SK-N-SH (cell line): ENCODE measurements at regions not wholly inside any gene's neighbourhood (a gene's known extent, or its start where the extent isn't known, plus 50 kb on each side); places are given as distances from the start of the nearest gene placed in this dataset.

Experiments used
- CTCF ChIA-PET: fragments of 300-600, 350-600 bp; formaldehyde crosslinking; extraction: SDS; loops from one replicate; lab custom pipeline; 2021; lab: Yijun Ruan, JAX
- POLR2A ChIA-PET: fragments of 350-600 bp; sonication (Branson Sonifier 250); formaldehyde crosslinking; extraction: SDS; loops from one replicate; lab custom pipeline; 2020; ENCODE audit warnings: antibody characterized with exemption, inconsistent platforms; lab: Yijun Ruan, JAX
- DNase-seq: peaks from one replicate; pipeline ENCODE4 v3.0.0; 2012
- H2AFZ ChIP-seq: fragments of 200-600 bp; sonication (generic); 2 replicates; pipeline ENCODE4 v1.8.1; 2016; ENCODE audit warnings: antibody characterized with exemption, mild to moderate bottlenecking, low read depth
- H3F3A ChIP-seq: fragments of 200-600 bp; sonication (generic); replicated peaks from 2 replicates; pipeline ENCODE3; 2016; ENCODE audit warnings: antibody characterized with exemption, mild to moderate bottlenecking; ENCODE audit not compliant: insufficient read depth
- H3K27ac ChIP-seq, 2 experiments: fragments of 200-500 bp in 1 of 2; fragments of 200-600 bp in 1 of 2; sonication (Bioruptor generic) in 1 of 2; sonication (generic), shearing (Covaris generic) in 1 of 2; 2 replicates each; pipeline versions ENCODE4 v1.5.1 to v1.6.1; 2014 to 2016; ENCODE audit warnings: low read depth in 2 of 2, inconsistent platforms in 1 of 2, low read length in 1 of 2, mild to moderate bottlenecking in 1 of 2, mixed read lengths in 1 of 2
- H3K27me3 ChIP-seq: fragments of 200-600 bp; sonication (generic), shearing (Covaris generic); 2 replicates; pipeline ENCODE4 v1.6.1; 2016; ENCODE audit warnings: mixed run types; ENCODE audit not compliant: insufficient read depth
- H3K36me3 ChIP-seq, 2 experiments: fragments of 200-500 bp in 1 of 2; fragments of 200-600 bp in 1 of 2; sonication (Bioruptor generic) in 1 of 2; sonication (generic) in 1 of 2; replicated peaks in 1 of 2; 2 replicates each; pipeline versions ENCODE3 to v1.5.1; 2014 to 2016; ENCODE audit warnings: low read length in 1 of 2, mild to moderate bottlenecking in 1 of 2; ENCODE audit not compliant: insufficient read depth in 2 of 2, control insufficient read depth in 1 of 2
- H3K4me1 ChIP-seq, 2 experiments: fragments of 200-500 bp in 1 of 2; fragments of 200-600 bp in 1 of 2; sonication (Bioruptor generic) in 1 of 2; sonication (generic), shearing (Covaris generic) in 1 of 2; 2 replicates each; pipeline versions ENCODE4 v1.5.1 to v1.6.1; 2014 to 2016; ENCODE audit warnings: low read depth in 1 of 2, low read length in 1 of 2, mixed run types in 1 of 2; ENCODE audit not compliant: insufficient read depth in 2 of 2, control insufficient read depth in 1 of 2
- H3K4me2 ChIP-seq: fragments of 200-600 bp; sonication (generic), shearing (Covaris generic); 2 replicates; pipeline ENCODE4 v1.6.1; 2017; ENCODE audit warnings: mixed run types
- H3K4me3 ChIP-seq, 2 experiments: fragments of 200-500 bp in 1 of 2; fragments of 200-600 bp in 1 of 2; sonication (Bioruptor generic) in 1 of 2; sonication (generic), shearing (Covaris generic) in 1 of 2; 2 replicates each; pipeline versions ENCODE4 v1.5.1 to v1.8.1; 2014 to 2016; ENCODE audit warnings: low read depth in 2 of 2, inconsistent platforms in 1 of 2, low read length in 1 of 2, mild to moderate bottlenecking in 1 of 2, mixed read lengths in 1 of 2, moderate library complexity in 1 of 2
- H3K79me2 ChIP-seq: fragments of 200-600 bp; sonication (generic); 2 replicates; pipeline ENCODE4 v1.8.1; 2017; ENCODE audit warnings: mild to moderate bottlenecking; ENCODE audit not compliant: insufficient read depth
- H3K9ac ChIP-seq: fragments of 200-600 bp; sonication (generic); 2 replicates; pipeline ENCODE4 v1.6.1; 2017; ENCODE audit warnings: mixed run types
- H3K9me2 ChIP-seq: fragments of 200-600 bp; sonication (generic); 2 replicates; pipeline ENCODE4 v1.6.1; 2017; ENCODE audit warnings: mixed run types
- H3K9me3 ChIP-seq: fragments of 200-600 bp; sonication (generic); 2 replicates; pipeline ENCODE4 v1.6.1; 2017; ENCODE audit warnings: mixed run types, mild to moderate bottlenecking, moderate library complexity
- H4K20me1 ChIP-seq: fragments of 200-600 bp; sonication (generic); 2 replicates; pipeline ENCODE4 v1.6.1; 2017; ENCODE audit warnings: mild to moderate bottlenecking, mixed run types; ENCODE audit not compliant: insufficient read depth
- EZH2phosphoT487 ChIP-seq: fragments of 200-600 bp; sonication (generic); IDR thresholded peaks from 2 replicates; pipeline ENCODE4 v1.6.1; 2017; ENCODE audit warnings: low read depth, mixed run types, mild to moderate bottlenecking, antibody characterized with exemption, moderate library complexity, borderline replicate concordance
- FOSL2 ChIP-seq: IDR thresholded peaks from 2 replicates; pipeline ENCODE4 v1.4.0; 2012; ENCODE audit warnings: low read depth, mild to moderate bottlenecking, moderate library complexity, borderline replicate concordance
- GABPA ChIP-seq: IDR thresholded peaks from 2 replicates; pipeline ENCODE4 v1.4.0; 2012; ENCODE audit warnings: low read depth, mild to moderate bottlenecking
- GATA2 ChIP-seq: sonication (generic); formaldehyde crosslinking; IDR thresholded peaks from 2 replicates; pipeline ENCODE4 v1.5.0; 2020; ENCODE audit warnings: mild to moderate bottlenecking, missing genetic modification reagents
- MEF2A ChIP-seq: IDR thresholded peaks from 2 replicates; pipeline ENCODE4 v1.4.0; 2012; ENCODE audit warnings: low read depth, borderline replicate concordance
- MXI1 ChIP-seq: IDR thresholded peaks from 2 replicates; pipeline ENCODE4 v1.6.1; 2012; ENCODE audit warnings: mild to moderate bottlenecking, low read depth, low read length, improper control_type of control experiment
- NFIC ChIP-seq: IDR thresholded peaks from 2 replicates; pipeline ENCODE4 v1.4.0; 2012; ENCODE audit warnings: borderline replicate concordance
- NRF1 ChIP-seq: IDR thresholded peaks from 2 replicates; pipeline ENCODE4 v1.6.1; 2012; ENCODE audit warnings: low read depth, mild to moderate bottlenecking, low read length
- POLR2AphosphoS5 ChIP-seq: IDR thresholded peaks from 2 replicates; pipeline ENCODE4 v1.6.1; 2012; ENCODE audit warnings: low read depth, low read length
- SMC3 ChIP-seq: IDR thresholded peaks from 2 replicates; pipeline ENCODE4 v1.6.1; 2012; ENCODE audit warnings: low read depth, low read length, improper control_type of control experiment
- WGBS: methylation state at CpG from one replicate; pipeline ENCODE4 v1.1.6; 2017; ENCODE audit warnings: low lambda C conversion rate; 5-methylcytosine and 5-hydroxymethylcytosine counted together
- TF ChIP-seq, protein P1 (sequence below): fragments of 200-600 bp; sonication (generic); IDR thresholded peaks from 2 replicates; pipeline ENCODE4 v1.6.1; 2017; ENCODE audit warnings: antibody characterized with exemption, mild to moderate bottlenecking, moderate library complexity
- TF ChIP-seq, protein P2 (sequence below): IDR thresholded peaks from 2 replicates; pipeline ENCODE4 v1.4.0; 2012; ENCODE audit warnings: low read depth, borderline replicate concordance
- TF ChIP-seq, protein P3 (sequence below): IDR thresholded peaks from 2 replicates; pipeline ENCODE4 v1.6.1; 2012; ENCODE audit warnings: mild to moderate bottlenecking, low read depth, low read length, moderate library complexity

DNA sequence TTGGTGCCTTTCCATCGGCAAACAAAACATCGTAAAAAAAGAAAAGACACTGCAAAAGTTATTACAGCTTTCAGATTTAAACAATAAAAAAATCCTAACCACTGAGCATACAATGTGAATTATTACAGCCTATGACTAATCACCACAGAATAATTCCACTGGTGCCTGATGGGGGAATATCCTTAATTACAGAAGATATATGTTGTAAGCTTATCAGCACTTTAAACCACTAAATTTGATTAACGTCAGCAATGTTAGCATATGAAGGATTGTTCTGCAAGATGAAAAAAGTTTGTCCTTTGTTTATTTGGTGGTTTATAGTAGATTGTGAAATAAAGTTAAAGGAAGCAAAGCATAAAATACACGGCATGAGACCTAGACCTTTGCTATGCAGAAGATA lies 210.2 kb upstream of the ADAMTS3 start:
- no peaks in the 10 kb centered on the region for H3K36me3 ChIP-seq
- no peak for TF ChIP-seq NRF1
- TF ChIP-seq, protein P1, sequence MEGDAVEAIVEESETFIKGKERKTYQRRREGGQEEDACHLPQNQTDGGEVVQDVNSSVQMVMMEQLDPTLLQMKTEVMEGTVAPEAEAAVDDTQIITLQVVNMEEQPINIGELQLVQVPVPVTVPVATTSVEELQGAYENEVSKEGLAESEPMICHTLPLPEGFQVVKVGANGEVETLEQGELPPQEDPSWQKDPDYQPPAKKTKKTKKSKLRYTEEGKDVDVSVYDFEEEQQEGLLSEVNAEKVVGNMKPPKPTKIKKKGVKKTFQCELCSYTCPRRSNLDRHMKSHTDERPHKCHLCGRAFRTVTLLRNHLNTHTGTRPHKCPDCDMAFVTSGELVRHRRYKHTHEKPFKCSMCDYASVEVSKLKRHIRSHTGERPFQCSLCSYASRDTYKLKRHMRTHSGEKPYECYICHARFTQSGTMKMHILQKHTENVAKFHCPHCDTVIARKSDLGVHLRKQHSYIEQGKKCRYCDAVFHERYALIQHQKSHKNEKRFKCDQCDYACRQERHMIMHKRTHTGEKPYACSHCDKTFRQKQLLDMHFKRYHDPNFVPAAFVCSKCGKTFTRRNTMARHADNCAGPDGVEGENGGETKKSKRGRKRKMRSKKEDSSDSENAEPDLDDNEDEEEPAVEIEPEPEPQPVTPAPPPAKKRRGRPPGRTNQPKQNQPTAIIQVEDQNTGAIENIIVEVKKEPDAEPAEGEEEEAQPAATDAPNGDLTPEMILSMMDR, result no peak
- TF ChIP-seq NFIC, result no peak
- TF ChIP-seq, protein P2, sequence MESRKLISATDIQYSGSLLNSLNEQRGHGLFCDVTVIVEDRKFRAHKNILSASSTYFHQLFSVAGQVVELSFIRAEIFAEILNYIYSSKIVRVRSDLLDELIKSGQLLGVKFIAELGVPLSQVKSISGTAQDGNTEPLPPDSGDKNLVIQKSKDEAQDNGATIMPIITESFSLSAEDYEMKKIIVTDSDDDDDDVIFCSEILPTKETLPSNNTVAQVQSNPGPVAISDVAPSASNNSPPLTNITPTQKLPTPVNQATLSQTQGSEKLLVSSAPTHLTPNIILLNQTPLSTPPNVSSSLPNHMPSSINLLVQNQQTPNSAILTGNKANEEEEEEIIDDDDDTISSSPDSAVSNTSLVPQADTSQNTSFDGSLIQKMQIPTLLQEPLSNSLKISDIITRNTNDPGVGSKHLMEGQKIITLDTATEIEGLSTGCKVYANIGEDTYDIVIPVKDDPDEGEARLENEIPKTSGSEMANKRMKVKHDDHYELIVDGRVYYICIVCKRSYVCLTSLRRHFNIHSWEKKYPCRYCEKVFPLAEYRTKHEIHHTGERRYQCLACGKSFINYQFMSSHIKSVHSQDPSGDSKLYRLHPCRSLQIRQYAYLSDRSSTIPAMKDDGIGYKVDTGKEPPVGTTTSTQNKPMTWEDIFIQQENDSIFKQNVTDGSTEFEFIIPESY, result no peak
- TF ChIP-seq, protein P3, sequence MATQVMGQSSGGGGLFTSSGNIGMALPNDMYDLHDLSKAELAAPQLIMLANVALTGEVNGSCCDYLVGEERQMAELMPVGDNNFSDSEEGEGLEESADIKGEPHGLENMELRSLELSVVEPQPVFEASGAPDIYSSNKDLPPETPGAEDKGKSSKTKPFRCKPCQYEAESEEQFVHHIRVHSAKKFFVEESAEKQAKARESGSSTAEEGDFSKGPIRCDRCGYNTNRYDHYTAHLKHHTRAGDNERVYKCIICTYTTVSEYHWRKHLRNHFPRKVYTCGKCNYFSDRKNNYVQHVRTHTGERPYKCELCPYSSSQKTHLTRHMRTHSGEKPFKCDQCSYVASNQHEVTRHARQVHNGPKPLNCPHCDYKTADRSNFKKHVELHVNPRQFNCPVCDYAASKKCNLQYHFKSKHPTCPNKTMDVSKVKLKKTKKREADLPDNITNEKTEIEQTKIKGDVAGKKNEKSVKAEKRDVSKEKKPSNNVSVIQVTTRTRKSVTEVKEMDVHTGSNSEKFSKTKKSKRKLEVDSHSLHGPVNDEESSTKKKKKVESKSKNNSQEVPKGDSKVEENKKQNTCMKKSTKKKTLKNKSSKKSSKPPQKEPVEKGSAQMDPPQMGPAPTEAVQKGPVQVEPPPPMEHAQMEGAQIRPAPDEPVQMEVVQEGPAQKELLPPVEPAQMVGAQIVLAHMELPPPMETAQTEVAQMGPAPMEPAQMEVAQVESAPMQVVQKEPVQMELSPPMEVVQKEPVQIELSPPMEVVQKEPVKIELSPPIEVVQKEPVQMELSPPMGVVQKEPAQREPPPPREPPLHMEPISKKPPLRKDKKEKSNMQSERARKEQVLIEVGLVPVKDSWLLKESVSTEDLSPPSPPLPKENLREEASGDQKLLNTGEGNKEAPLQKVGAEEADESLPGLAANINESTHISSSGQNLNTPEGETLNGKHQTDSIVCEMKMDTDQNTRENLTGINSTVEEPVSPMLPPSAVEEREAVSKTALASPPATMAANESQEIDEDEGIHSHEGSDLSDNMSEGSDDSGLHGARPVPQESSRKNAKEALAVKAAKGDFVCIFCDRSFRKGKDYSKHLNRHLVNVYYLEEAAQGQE, result no peak
- TF ChIP-seq EZH2phosphoT487, result no peak
- no peak for TF ChIP-seq SMC3
- TF ChIP-seq POLR2AphosphoS5, result no peak
- TF ChIP-seq GABPA, result no peak
- TF ChIP-seq GATA2 (CRISPR knock-in tag), result no peak
- no peak for TF ChIP-seq MEF2A
- TF ChIP-seq FOSL2, result no peak
- no peak for TF ChIP-seq MXI1
- no peaks in the 10 kb centered on the region for H4K20me1 ChIP-seq
- H3K4me2 ChIP-seq, result no peak overlapping the region
- H2AFZ ChIP-seq, result no peak overlapping the region
- no peaks in the 10 kb centered on the region for H3K9me2 ChIP-seq
- H3K9ac ChIP-seq, result no peak overlapping the region
- no peaks in the 10 kb centered on the region for H3K4me1 ChIP-seq
- H3K27me3 ChIP-seq, result no peaks in the 10 kb centered on the region
- no peaks in the 10 kb centered on the region for H3K79me2 ChIP-seq
- WGBS, result 33% methylated on average over 4 of the region's 4 CpGs
- H3K9me3 ChIP-seq, result no peaks in the 10 kb centered on the region
- ChIA-PET CTCF (no interaction called here), POLR2A (no interaction called here)
- no peak for DNase-seq
- H3F3A ChIP-seq, result no peaks in the 10 kb centered on the region
- no peak overlapping the region for H3K4me3 ChIP-seq
- H3K27ac ChIP-seq, result no peak overlapping the region
